GM21786 (cell line): ENCODE measurements at regions not wholly inside any gene's neighbourhood (a gene's known extent, or its start where the extent isn't known, plus 50 kb on each side); places are given as distances from the start of the nearest gene placed in this dataset.

Source experiments
- ATAC-seq: cut with Tn5 transposase; IDR thresholded peaks from one replicate; pipeline ENCODE4 v1.9.1; 2021; ENCODE audit not compliant: unreplicated experiment

- no peak for ATAC-seq
Measured at GRCh38 chr6:134744301-134744700, 205.6 kb downstream of the ALDH8A1 start.

GRCh38 chr6:134741200-134741536, 208.7 kb downstream of the ALDH8A1 start:
- no peak for ATAC-seq

DNA sequence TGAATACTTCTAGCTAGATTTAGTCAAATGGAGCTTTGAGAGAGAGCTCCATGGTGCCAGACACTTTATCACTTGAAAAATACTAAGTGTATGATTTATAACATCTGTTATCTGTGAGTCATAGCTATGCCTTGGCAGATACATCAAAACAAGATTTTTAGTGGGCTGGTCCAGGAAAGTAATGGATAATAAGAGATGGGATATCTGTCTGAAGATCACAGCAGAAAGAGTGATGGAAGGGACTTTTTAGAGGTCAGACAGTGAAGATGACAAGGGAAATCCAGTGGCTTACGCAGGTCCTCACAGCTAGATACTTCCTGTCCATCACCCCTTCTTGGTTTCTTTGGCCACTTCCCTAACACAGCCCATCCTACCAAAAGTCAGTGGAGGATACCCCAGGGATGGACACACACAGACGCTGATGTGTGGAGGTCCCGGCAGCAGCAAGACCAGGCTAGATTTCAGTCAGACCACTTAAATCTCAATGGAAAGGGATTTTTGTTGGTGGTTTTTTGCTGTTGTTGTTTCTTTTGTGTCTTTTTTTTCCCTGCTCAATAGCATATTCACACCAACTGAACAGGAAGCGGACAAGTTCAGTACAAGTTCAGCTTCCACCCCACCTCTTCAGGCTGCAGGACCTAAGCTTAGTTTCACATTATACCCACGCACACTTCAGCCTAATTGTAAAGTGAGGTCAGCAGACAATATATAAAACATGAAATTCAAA, 209.3 kb downstream of the ALDH8A1 start:
- no peak for ATAC-seq

GRCh38 chr6:134740027-134740373, 209.9 kb downstream of the ALDH8A1 start:
- ATAC-seq = no peak

DNA sequence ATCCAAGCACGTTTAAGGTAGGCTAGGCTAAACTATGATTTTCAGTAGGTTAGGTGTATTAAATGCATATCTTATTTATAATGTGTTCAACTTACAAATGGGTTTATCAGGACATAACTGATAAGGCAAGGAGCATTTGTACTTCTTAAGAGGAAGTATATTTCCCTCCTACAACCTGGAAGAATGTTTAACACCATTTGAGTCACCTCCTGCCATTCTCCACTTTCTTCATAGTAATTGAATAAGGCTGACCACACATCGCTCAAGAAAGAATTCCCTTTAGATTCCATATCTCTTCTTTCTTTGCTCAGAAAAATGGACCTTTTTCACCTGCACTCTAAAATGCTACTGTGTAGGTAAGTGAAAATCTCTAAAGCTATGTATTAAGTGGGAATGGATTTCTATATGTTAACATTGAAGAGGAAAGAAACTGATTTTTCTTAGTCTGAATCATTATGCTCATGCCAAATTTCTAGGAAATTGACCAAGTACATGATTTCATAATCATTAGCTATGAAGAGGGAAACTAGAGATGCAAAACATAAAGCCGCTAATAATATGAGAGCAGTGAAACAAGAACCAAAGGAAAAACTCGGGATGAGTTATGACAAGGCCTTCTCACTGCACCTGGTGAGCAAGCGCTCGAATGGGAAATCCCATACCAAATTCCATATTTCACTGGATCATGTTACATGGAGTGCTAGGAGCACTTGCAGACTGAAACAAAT, 210.4 kb downstream of the ALDH8A1 start:
- no peak for ATAC-seq

- ATAC-seq = no peak
Measured at GRCh38 chr6:134738211-134738885, 211.6 kb downstream of the ALDH8A1 start.

DNA sequence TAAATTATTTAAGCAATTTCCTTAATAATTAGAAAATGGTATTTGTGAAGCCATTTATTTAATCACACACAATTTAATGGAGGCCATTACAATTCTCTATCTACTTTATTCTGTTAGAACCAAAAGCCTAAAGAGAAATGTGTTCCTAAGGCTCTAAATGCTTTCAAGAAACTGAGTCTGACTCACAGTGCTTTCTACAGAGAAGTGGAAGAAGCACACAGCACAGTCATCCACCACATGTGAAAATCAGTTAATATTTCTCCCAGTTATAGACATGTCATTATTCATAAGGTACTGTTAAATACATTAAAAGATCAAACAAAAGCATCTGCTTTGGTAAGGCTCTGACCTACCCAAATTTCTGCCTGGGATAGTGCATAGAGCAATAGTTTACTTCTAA, 214.4 kb downstream of the ALDH8A1 start:
- ATAC-seq = no peak

DNA sequence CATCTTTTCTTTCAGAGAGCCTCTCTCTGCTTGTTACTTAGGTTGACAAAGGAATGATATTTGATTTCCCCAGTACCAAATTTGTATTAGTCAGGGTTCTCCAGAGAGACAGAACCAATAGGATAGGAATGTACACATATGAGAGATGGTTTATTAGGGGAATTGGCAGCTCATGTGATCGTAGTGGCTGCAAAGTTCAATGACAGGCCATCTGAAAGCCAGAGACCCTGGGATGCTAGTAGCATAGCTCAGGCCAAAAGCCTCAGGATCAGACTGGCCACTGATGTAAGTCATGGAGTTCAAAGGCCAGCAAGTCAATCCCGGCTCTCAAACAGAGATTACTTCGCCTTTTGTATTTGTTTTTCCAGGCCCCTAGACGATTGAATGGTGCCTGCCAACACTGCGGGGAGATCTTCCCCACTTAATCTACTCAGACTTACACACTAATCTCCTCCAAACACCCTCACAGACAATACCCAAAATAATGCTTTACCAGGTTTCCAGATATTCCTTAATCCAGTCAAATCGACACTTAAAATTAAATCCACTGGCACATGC, 215.5 kb downstream of the ALDH8A1 start:
- ATAC-seq = no peak

- ATAC-seq = no peak
Measured at GRCh38 chr6:134733801-134734200, 216.1 kb downstream of the ALDH8A1 start.

DNA sequence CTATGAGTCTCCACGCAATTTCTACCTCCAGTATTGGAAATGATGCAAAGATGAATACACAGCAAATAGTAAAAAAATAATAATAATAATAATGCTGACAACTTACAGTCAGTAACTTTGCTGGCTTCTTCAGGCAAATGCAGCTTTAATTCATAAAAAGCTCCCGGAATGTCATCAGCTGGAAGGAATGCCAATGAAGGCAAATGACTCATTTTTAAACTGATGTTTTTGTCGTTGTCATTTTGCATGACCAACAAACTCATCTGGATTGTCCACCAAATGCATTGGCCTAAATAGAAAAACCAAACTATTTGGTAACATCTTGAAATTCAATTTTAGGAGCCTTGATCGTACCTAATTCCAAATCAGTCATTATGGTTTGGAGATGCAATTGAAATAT, 217.1 kb downstream of the ALDH8A1 start:
- no peak for ATAC-seq

GRCh38 chr6:134731615-134732014, 218.3 kb downstream of the ALDH8A1 start:
- no peak for ATAC-seq

DNA sequence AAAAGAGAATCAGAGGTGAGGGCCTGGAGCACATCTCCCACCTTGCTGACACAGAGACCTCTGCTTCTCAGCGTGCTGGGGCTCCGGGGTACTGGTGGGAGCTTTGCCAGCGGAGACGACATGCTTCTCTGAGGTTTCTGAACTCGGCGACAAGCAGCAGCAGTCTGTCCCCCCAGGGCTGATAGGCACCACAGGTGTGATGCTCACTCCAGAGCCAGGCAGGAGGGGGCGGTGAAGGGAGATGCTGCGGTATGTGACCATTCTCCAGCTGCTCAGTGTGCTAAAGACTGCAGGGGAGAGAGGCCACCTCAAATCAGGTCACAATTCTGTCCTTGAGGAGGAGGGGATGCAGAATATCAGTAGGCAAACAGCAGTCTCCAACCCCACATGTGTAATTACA, 219.9 kb downstream of the ALDH8A1 start:
- no peak for ATAC-seq

- ATAC-seq = no peak
Measured at GRCh38 chr6:134729561-134729960, 220.3 kb downstream of the ALDH8A1 start.

DNA sequence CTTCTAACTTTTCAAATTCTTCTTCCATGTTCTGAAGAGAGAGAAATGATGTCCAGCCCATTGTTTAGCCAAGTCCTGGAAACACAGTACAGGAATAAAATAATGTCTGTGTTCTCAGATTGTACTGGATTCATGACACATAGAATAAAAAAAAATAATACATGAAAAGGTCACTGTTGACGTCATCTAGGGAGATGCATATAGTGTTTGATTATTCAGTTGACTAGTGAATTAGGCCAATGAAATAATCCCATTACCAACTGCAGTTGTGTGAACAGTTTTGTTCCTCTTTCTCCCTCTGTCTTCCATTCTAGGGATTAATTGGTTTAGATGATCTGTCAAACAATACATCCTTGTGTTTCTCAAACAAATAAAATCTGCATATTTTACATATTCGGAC, 222.8 kb downstream of the ALDH8A1 start:
- no peak for ATAC-seq

DNA sequence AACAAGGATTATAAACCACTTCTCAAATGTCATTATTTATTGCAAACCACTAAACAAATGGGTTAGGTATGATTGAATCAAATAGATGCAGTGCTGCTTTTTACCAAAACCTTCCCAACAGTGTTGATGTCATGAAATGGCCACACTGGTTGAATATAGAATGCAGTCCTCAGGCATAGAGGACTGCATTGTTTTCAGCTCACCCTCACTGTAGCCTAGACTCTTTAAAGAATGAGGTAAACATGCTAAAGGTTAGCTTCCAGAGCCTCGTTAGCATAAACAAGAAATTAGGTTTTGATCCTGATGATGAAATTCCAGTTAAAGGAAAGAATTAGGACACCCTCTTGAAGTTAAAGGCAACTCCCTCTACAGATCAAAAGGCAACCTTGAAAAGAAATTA, 224.3 kb downstream of the ALDH8A1 start:
- no peak for ATAC-seq

- ATAC-seq = no peak
Measured at GRCh38 chr6:134724771-134725340, 225.0 kb downstream of the ALDH8A1 start.

DNA sequence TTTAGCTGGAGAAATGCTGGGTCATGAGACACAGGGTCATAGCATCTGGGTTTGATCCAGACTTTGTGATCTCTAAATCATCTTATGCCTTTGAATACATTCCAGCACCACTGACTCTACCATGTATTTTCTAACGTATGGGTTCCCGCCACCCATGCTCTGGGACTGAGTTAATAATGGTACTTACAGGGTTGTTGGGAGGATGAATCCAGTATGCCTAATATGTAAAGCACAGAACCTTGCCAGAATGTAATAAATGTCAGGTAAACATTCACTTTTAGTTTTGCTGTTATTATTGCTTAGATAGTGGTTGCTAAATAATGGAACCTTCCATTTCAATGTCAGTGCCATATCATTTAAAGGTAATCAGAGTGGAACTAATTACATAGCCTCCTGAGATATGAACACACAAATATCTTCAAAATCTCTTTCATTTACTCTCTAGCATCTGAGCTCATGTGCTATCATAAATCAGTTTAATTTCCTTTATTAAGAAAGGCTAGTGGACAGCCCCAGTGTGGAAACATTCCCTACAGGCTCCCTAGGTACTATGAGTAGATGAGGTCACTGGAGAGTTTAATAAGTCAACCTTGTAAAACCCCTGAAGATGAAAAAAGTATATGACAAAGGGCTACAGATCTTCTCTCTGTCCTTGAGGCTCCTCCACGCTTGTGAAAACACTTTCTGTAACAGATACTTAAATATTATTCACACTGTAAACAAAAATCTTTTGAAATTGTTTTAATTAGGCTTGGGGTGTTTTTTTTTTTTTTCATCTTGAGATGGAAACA, 226.6 kb downstream of the ALDH8A1 start:
- ATAC-seq = no peak

DNA sequence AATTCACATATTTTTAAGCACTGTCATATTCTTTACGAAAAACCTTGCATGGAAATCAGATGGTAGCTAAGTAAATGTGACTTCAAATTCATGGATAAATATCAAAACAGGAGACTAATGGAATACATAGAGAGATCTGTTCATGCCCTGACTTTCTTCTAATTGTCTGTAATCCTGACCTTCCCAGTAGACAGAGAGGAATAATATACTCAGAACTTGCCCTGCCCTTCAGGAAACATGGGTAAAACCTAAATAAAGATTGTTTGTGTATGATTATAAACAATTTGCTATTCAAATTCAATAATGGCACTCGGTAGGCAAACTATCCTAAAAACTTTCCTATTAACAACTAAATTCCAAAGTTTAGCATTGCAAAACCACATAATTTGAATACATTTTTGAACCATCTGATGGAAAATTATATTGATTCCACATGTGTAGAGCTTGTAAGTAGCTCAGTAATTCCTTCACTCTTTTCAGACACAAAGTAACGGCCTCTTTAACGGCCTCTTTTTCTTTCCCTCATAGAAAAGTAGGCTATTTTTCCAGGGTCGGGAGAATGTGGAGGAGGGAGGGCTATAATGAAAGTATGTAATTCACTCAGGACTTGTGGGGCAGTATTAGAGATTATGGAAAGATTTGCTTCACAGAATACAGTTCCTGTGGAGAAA, 227.6 kb downstream of the ALDH8A1 start:
- ATAC-seq = no peak

DNA sequence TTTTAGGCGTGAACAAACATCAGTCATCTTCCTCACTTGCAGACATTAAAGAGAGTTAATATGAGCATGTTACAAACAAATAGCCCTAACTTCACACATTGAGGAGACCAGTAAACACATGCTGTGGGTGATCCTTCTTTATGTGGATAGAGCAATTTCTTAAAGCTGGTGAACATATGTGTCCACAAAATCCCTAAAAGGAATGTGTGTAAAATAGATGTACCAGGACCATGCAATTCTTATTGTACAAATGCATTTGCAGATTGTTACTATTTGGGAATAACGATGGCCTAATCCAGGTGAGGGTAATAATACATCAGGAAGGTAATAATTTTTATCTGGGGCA, 228.9 kb downstream of the ALDH8A1 start:
- ATAC-seq = no peak

- ATAC-seq = no peak
Measured at GRCh38 chr6:134720353-134721059, 229.4 kb downstream of the ALDH8A1 start.
